GM19468 (cell line): ENCODE measurements at regions not wholly inside any gene's neighbourhood (a gene's known extent, or its start where the extent isn't known, plus 50 kb on each side); places are given as distances from the start of the nearest gene placed in this dataset.
"Not testable (repeated sequence)": the region's sequence is repeated elsewhere in the genome, so short reads cannot be mapped to it uniquely, and the experiment has no call there.

Experiments used
- ATAC-seq: cut with Tn5 transposase; IDR thresholded peaks from one replicate; pipeline ENCODE4 v1.9.1; 2021; ENCODE audit warnings: mild to moderate bottlenecking, moderate library complexity, moderate number of reproducible peaks; ENCODE audit not compliant: unreplicated experiment; ENCODE audit errors: extremely low read depth

GRCh38 chr4:120227554-120227953 is 160.9 kb upstream of the MAD2L1 start:
- ATAC-seq, result no peak

GRCh38 chr4:120225527-120225926 is 158.9 kb upstream of the MAD2L1 start:
- no peak for ATAC-seq

- no peak for ATAC-seq
These were observed 152.3 kb upstream of the MAD2L1 start for GRCh38 chr4:120218981-120219380.

- ATAC-seq, result no peak
These were observed 148.7 kb upstream of the MAD2L1 start for GRCh38 chr4:120215350-120215749.

GRCh38 chr4:120211408-120212015 is 144.9 kb upstream of the MAD2L1 start:
- ATAC-seq, result no peak

GRCh38 chr4:120209706-120210105 is 143.1 kb upstream of the MAD2L1 start:
- ATAC-seq, result no peak

GRCh38 chr4:120207021-120207420 is 140.4 kb upstream of the MAD2L1 start:
- no peak for ATAC-seq

- ATAC-seq, result no peak
These were observed 135.6 kb upstream of the MAD2L1 start for GRCh38 chr4:120202222-120202621.

- not testable (repeated sequence) for ATAC-seq
These were observed 134.0 kb upstream of the MAD2L1 start for GRCh38 chr4:120200573-120201110.

- no peak for ATAC-seq
These were observed 131.8 kb upstream of the MAD2L1 start for GRCh38 chr4:120198411-120198810.

- ATAC-seq, result no peak
These were observed 111.0 kb upstream of the MAD2L1 start for GRCh38 chr4:120177603-120178002.

- ATAC-seq, result no peak
These were observed 108.6 kb upstream of the MAD2L1 start for GRCh38 chr4:120175272-120175671.

GRCh38 chr4:120163895-120164294 is 97.2 kb upstream of the MAD2L1 start:
- no peak for ATAC-seq

GRCh38 chr4:120158841-120159463 is 92.3 kb upstream of the MAD2L1 start:
- ATAC-seq, result no peak

GRCh38 chr4:120158046-120158445 is 91.4 kb upstream of the MAD2L1 start:
- ATAC-seq, result no peak

- peak; percentile 76 for ATAC-seq
These were observed 89.6 kb upstream of the MAD2L1 start for GRCh38 chr4:120156120-120156718.

GRCh38 chr4:120155287-120155686 is 88.6 kb upstream of the MAD2L1 start:
- ATAC-seq, result no peak

- no peak for ATAC-seq
These were observed 78.0 kb upstream of the MAD2L1 start for GRCh38 chr4:120144634-120145033.

GRCh38 chr4:120144041-120144440 is 77.4 kb upstream of the MAD2L1 start:
- ATAC-seq, result no peak

- no peak for ATAC-seq
These were observed 72.7 kb upstream of the MAD2L1 start for GRCh38 chr4:120139392-120139791.

GRCh38 chr4:120132935-120133334 is 66.3 kb upstream of the MAD2L1 start:
- no peak for ATAC-seq
